SK-N-SH treated with all-trans-retinoic acid at 6 μM for 48 hours (cell line): ENCODE measurements at regions not wholly inside any gene's neighbourhood (a gene's known extent, or its start where the extent isn't known, plus 50 kb on each side); places are given as distances from the start of the nearest gene placed in this dataset.

Experiments used
- CREB5 ChIP-seq: fragments of 250-450 bp; sonication (Bioruptor Pico); IDR thresholded peaks from 2 replicates; pipeline ENCODE4 v1.5.1; 2020; ENCODE audit warnings: low read depth, mild to moderate bottlenecking, moderate library complexity
- CSDC2 ChIP-seq: fragments of 250-450 bp; sonication (Bioruptor Pico); IDR thresholded peaks from 2 replicates; pipeline ENCODE4 v1.5.0; 2020; ENCODE audit warnings: mild to moderate bottlenecking, moderate library complexity
- ESRRG ChIP-seq: fragments of 250-450 bp; sonication (Bioruptor Pico); IDR thresholded peaks from 2 replicates; pipeline ENCODE4 v1.6.1; 2021; ENCODE audit warnings: mild to moderate bottlenecking
- ISL1 ChIP-seq: fragments of 250-450 bp; sonication (Bioruptor Pico); IDR thresholded peaks from 2 replicates; pipeline ENCODE4 v2.1.2; 2022; ENCODE audit warnings: mild to moderate bottlenecking, moderate library complexity
- POU6F1 ChIP-seq: fragments of 250-450 bp; sonication (Bioruptor Pico); IDR thresholded peaks from 2 replicates; pipeline ENCODE4 v1.8.0; 2021; ENCODE audit warnings: low read depth, mild to moderate bottlenecking, moderate library complexity, borderline replicate concordance
- PPARA ChIP-seq: fragments of 250-450 bp; sonication (Bioruptor Pico); IDR thresholded peaks from 2 replicates; pipeline ENCODE4 v1.5.0; 2020; ENCODE audit warnings: mild to moderate bottlenecking, borderline replicate concordance
- ZC3H10 ChIP-seq: fragments of 250-450 bp; sonication (Bioruptor Pico); IDR thresholded peaks from 2 replicates; pipeline ENCODE4 v1.5.1; 2021; ENCODE audit warnings: mild to moderate bottlenecking, moderate library complexity
- ZFP30 ChIP-seq: fragments of 450-650 bp; formaldehyde crosslinking; IDR thresholded peaks from 2 replicates; pipeline ENCODE4 v1.5.0; 2022; ENCODE audit warnings: mild to moderate bottlenecking, moderate library complexity
- ZNF565 ChIP-seq: fragments of 450-650 bp; formaldehyde crosslinking; conservative IDR thresholded peaks from 2 replicates; pipeline ENCODE4 v1.5.0; 2020; ENCODE audit warnings: low read depth, mild to moderate bottlenecking, moderate library complexity
- ZNF70 ChIP-seq: fragments of 450-650 bp; formaldehyde crosslinking; IDR thresholded peaks from 2 replicates; pipeline ENCODE4 v1.5.0; 2020; ENCODE audit warnings: mild to moderate bottlenecking, moderate library complexity
- ZNF8 ChIP-seq: fragments of 450-650 bp; formaldehyde crosslinking; IDR thresholded peaks from 2 replicates; pipeline ENCODE4 v1.5.0; 2020; ENCODE audit warnings: mild to moderate bottlenecking, moderate library complexity
- TF ChIP-seq, protein P1 (sequence below): fragments of 250-450 bp; sonication (Bioruptor Pico); IDR thresholded peaks from 2 replicates; pipeline ENCODE4 v1.8.0; 2020; ENCODE audit warnings: mild to moderate bottlenecking, moderate library complexity, borderline replicate concordance
- TF ChIP-seq, protein P2 (sequence below): fragments of 250-450 bp; sonication (Bioruptor Pico); IDR thresholded peaks from 2 replicates; pipeline ENCODE4 v1.5.0; 2020; ENCODE audit warnings: mild to moderate bottlenecking, moderate library complexity
- TF ChIP-seq, protein P3 (sequence below): fragments of 250-450 bp; sonication (Bioruptor Pico); IDR thresholded peaks from 2 replicates; pipeline ENCODE4 v1.5.1; 2021; ENCODE audit warnings: mild to moderate bottlenecking, moderate library complexity

DNA sequence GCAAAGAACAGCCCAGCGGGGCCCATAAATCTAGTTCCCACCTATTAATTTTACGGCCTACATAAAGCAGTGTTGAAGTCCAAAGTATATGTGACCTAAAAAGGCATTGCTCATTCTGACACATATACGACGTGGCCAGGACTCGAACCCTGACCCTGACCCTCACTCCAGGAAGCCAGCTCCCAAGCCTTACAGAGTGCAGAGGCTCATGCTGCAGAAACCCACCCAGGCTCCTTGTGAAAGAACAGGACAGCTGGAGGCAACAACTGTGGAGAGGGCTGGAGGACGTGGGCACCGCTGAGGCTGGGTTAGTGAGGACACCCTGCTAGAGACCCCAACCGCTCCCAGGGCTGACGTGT, 221.6 kb downstream of the CYP26B1 start:
- TF ChIP-seq CSDC2 (CRISPR knock-in tag) (no peak), ISL1 (no peak), ZC3H10 (CRISPR knock-in tag) (no peak), CREB5 (no peak), ZFP30 (CRISPR knock-in tag) (no peak), ZNF8 (CRISPR knock-in tag) (no peak), PPARA (CRISPR knock-in tag) (no peak), ESRRG (CRISPR knock-in tag) (no peak), ZNF70 (CRISPR knock-in tag) (no peak), ZNF565 (CRISPR knock-in tag) (no peak), POU6F1 (CRISPR knock-in tag) (no peak)
- TF ChIP-seq, protein P1, sequence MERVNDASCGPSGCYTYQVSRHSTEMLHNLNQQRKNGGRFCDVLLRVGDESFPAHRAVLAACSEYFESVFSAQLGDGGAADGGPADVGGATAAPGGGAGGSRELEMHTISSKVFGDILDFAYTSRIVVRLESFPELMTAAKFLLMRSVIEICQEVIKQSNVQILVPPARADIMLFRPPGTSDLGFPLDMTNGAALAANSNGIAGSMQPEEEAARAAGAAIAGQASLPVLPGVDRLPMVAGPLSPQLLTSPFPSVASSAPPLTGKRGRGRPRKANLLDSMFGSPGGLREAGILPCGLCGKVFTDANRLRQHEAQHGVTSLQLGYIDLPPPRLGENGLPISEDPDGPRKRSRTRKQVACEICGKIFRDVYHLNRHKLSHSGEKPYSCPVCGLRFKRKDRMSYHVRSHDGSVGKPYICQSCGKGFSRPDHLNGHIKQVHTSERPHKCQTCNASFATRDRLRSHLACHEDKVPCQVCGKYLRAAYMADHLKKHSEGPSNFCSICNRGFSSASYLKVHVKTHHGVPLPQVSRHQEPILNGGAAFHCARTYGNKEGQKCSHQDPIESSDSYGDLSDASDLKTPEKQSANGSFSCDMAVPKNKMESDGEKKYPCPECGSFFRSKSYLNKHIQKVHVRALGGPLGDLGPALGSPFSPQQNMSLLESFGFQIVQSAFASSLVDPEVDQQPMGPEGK (CRISPR knock-in tag) = no peak
- TF ChIP-seq, protein P2, sequence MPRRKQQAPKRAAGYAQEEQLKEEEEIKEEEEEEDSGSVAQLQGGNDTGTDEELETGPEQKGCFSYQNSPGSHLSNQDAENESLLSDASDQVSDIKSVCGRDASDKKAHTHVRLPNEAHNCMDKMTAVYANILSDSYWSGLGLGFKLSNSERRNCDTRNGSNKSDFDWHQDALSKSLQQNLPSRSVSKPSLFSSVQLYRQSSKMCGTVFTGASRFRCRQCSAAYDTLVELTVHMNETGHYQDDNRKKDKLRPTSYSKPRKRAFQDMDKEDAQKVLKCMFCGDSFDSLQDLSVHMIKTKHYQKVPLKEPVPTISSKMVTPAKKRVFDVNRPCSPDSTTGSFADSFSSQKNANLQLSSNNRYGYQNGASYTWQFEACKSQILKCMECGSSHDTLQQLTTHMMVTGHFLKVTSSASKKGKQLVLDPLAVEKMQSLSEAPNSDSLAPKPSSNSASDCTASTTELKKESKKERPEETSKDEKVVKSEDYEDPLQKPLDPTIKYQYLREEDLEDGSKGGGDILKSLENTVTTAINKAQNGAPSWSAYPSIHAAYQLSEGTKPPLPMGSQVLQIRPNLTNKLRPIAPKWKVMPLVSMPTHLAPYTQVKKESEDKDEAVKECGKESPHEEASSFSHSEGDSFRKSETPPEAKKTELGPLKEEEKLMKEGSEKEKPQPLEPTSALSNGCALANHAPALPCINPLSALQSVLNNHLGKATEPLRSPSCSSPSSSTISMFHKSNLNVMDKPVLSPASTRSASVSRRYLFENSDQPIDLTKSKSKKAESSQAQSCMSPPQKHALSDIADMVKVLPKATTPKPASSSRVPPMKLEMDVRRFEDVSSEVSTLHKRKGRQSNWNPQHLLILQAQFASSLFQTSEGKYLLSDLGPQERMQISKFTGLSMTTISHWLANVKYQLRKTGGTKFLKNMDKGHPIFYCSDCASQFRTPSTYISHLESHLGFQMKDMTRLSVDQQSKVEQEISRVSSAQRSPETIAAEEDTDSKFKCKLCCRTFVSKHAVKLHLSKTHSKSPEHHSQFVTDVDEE (CRISPR knock-in tag) = no peak
- TF ChIP-seq, protein P3, sequence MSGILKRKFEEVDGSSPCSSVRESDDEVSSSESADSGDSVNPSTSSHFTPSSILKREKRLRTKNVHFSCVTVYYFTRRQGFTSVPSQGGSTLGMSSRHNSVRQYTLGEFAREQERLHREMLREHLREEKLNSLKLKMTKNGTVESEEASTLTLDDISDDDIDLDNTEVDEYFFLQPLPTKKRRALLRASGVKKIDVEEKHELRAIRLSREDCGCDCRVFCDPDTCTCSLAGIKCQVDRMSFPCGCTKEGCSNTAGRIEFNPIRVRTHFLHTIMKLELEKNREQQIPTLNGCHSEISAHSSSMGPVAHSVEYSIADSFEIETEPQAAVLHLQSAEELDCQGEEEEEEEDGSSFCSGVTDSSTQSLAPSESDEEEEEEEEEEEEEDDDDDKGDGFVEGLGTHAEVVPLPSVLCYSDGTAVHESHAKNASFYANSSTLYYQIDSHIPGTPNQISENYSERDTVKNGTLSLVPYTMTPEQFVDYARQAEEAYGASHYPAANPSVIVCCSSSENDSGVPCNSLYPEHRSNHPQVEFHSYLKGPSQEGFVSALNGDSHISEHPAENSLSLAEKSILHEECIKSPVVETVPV = no peak
